DOHH2 (cell line): ENCODE measurements at regions not wholly inside any gene's neighbourhood (a gene's known extent, or its start where the extent isn't known, plus 50 kb on each side); places are given as distances from the start of the nearest gene placed in this dataset.

Source experiments
- H3F3A ChIP-seq: fragments of 200-600 bp; sonication (generic), shearing (Covaris generic); 2 replicates; pipeline ENCODE4 v1.6.0; 2016; ENCODE audit warnings: antibody characterized with exemption, mild to moderate bottlenecking; ENCODE audit not compliant: control insufficient read depth, insufficient read depth
- H3K27ac ChIP-seq: fragments of 200-600 bp; sonication (generic); 2 replicates; pipeline ENCODE4 v1.5.1; 2014; ENCODE audit warnings: low read depth, mild to moderate bottlenecking, low read length, moderate library complexity
- H3K27me3 ChIP-seq: fragments of 200-600 bp; sonication (generic); 2 replicates; pipeline ENCODE4 v1.6.1; 2014; ENCODE audit warnings: mild to moderate bottlenecking, low read length, mixed read lengths; ENCODE audit not compliant: control insufficient read depth
- H3K36me3 ChIP-seq: fragments of 200-600 bp; sonication (generic); 2 replicates; pipeline ENCODE4 v1.6.1; 2014; ENCODE audit warnings: mild to moderate bottlenecking, low read length, moderate library complexity, mixed read lengths; ENCODE audit not compliant: control insufficient read depth
- H3K4me1 ChIP-seq: fragments of 200-600 bp; sonication (generic); 2 replicates; pipeline ENCODE4 v1.6.1; 2014; ENCODE audit warnings: mild to moderate bottlenecking, low read length, mixed read lengths; ENCODE audit not compliant: control insufficient read depth
- H3K4me2 ChIP-seq: fragments of 200-600 bp; sonication (generic); 2 replicates; pipeline ENCODE4 v1.6.0; 2014; ENCODE audit warnings: mild to moderate bottlenecking, low read length, moderate library complexity
- H3K4me3 ChIP-seq: fragments of 200-600 bp; sonication (generic); 2 replicates; pipeline ENCODE4 v1.5.1; 2014; ENCODE audit warnings: mild to moderate bottlenecking, low read length, mixed read lengths
- H3K79me2 ChIP-seq: fragments of 200-600 bp; sonication (generic); 2 replicates; pipeline ENCODE4 v1.6.1; 2014; ENCODE audit warnings: mild to moderate bottlenecking, low read length, mixed read lengths; ENCODE audit not compliant: control insufficient read depth
- H3K9me2 ChIP-seq: fragments of 200-600 bp; sonication (generic); replicated peaks from 2 replicates; pipeline ENCODE4 v1.6.1; 2014; ENCODE audit warnings: mild to moderate bottlenecking, low read length, mixed read lengths; ENCODE audit not compliant: control insufficient read depth
- H3K9me3 ChIP-seq: fragments of 200-600 bp; sonication (generic); 2 replicates; pipeline ENCODE4 v1.6.1; 2014; ENCODE audit warnings: antibody characterized with exemption, low read length, mixed read lengths; ENCODE audit not compliant: control insufficient read depth, insufficient read depth
- H4K20me1 ChIP-seq: fragments of 200-600 bp; sonication (generic); 2 replicates; pipeline ENCODE4 v1.6.0; 2014; ENCODE audit warnings: low read depth, mild to moderate bottlenecking, antibody characterized with exemption, low read length, moderate library complexity; ENCODE audit not compliant: control insufficient read depth, insufficient read depth
- EZH2phosphoT487 ChIP-seq: fragments of 200-600 bp; sonication (generic); IDR thresholded peaks from 2 replicates; pipeline ENCODE4 v1.6.1; 2017; ENCODE audit warnings: borderline replicate concordance, mild to moderate bottlenecking, antibody characterized with exemption, low read length, moderate library complexity, mixed read lengths
- TF ChIP-seq, protein P1 (sequence below): fragments of 200-600 bp; sonication (generic); IDR thresholded peaks from one replicate; pipeline ENCODE4 v1.5.1; 2014; ENCODE audit warnings: antibody characterized with exemption, mild to moderate bottlenecking, low read depth, low read length; ENCODE audit not compliant: poor library complexity, severe bottlenecking

DNA sequence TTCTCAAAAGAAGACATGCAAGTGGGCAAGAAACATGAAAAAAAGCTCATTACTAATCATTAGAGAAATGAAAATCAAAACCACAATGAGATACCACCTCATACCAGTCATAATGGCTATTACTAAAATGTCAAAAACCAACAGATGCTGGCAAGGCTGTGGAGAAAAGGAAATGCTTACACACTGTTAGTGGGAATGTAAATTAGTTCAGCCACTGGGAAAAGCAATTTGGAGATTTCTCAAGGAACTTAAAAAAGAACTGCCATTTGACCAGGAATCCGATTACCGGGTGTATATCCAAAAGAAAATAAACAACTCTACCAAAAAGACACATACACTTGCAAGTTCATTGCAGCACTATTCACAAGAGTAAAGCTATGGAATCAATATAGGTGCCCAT lies 595.4 kb upstream of the RIOK2 start:
- Histone ChIP-seq H3K4me3 (no peak overlapping the region), H3K9me2 (no peaks in the 10 kb centered on the region; the same call in 1 of the 2 replicates), H3K27ac (no peak overlapping the region), H3K4me2 (no peak overlapping the region), H3K79me2 (no peaks in the 10 kb centered on the region), H3K27me3 (no peaks in the 10 kb centered on the region), H4K20me1 (no peaks in the 10 kb centered on the region), H3K36me3 (no peaks in the 10 kb centered on the region), H3K4me1 (no peaks in the 10 kb centered on the region), H3K9me3 (no peaks in the 10 kb centered on the region), H3F3A (no peaks in the 10 kb centered on the region)
- TF ChIP-seq EZH2phosphoT487, result no peak
- TF ChIP-seq, protein P1, sequence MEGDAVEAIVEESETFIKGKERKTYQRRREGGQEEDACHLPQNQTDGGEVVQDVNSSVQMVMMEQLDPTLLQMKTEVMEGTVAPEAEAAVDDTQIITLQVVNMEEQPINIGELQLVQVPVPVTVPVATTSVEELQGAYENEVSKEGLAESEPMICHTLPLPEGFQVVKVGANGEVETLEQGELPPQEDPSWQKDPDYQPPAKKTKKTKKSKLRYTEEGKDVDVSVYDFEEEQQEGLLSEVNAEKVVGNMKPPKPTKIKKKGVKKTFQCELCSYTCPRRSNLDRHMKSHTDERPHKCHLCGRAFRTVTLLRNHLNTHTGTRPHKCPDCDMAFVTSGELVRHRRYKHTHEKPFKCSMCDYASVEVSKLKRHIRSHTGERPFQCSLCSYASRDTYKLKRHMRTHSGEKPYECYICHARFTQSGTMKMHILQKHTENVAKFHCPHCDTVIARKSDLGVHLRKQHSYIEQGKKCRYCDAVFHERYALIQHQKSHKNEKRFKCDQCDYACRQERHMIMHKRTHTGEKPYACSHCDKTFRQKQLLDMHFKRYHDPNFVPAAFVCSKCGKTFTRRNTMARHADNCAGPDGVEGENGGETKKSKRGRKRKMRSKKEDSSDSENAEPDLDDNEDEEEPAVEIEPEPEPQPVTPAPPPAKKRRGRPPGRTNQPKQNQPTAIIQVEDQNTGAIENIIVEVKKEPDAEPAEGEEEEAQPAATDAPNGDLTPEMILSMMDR, result no peak

DNA sequence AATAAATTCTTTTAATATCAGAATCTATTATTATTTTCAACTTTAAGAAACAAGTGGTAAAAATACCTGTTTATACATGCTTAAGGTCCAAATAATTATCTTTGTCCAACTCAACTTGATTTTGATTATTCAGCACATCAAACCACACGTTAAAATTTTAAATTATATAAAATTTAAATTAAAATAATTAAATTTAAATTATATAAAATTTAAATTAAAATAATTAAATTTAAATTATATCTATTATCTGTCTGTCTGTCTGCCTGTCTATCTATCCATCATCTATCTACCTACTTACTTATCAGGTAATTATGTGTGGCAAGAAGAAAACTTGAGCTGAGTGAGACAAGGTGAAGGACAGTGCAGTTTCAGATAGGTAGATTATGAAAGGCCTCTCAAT lies 605.3 kb upstream of the RIOK2 start:
- H3K4me3 ChIP-seq, result no peak overlapping the region
- TF ChIP-seq, protein P1, result no peak
- TF ChIP-seq EZH2phosphoT487, result no peak
- H3K4me1 ChIP-seq, result no peaks in the 10 kb centered on the region
- no peaks in the 10 kb centered on the region for H3K9me2 ChIP-seq
- H3F3A ChIP-seq, result no peaks in the 10 kb centered on the region
- H3K4me2 ChIP-seq, result no peak overlapping the region
- H3K9me3 ChIP-seq, result no peaks in the 10 kb centered on the region
- no peaks in the 10 kb centered on the region for H3K79me2 ChIP-seq
- no peaks in the 10 kb centered on the region for H3K27me3 ChIP-seq
- H3K36me3 ChIP-seq, result no peaks in the 10 kb centered on the region
- no peaks in the 10 kb centered on the region for H4K20me1 ChIP-seq
- H3K27ac ChIP-seq, result no peak overlapping the region

DNA sequence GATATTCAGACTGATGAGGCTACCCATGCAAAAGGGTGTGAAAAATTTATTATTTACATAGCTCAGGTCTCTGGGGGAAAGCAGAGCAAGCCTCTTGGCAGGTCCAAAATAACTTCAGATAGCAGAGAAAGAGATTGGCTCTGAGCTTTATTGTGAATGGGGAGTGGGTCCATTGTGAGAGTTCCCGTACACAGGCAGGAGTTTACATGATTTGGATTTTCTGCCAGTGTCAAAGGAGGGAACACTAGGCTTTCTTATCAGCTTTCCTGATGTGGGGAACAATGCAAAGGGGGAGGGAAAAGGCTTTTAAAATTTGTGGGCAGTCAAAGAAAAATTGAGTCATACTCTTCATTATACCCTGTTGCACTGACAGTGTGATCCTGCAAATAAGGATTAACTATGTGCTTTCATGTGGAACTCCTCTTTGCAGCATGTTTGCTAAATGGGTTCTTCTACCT lies 615.0 kb upstream of the RIOK2 start:
- Histone ChIP-seq H3K27me3 (no peaks in the 10 kb centered on the region), H3K9me3 (no peaks in the 10 kb centered on the region), H3F3A (no peaks in the 10 kb centered on the region), H3K4me3 (no peak overlapping the region), H3K36me3 (no peaks in the 10 kb centered on the region), H3K9me2 (no peaks in the 10 kb centered on the region), H3K4me1 (no peaks in the 10 kb centered on the region), H3K4me2 (no peak overlapping the region), H3K27ac (no peak overlapping the region), H4K20me1 (no peaks in the 10 kb centered on the region), H3K79me2 (no peaks in the 10 kb centered on the region)
- TF ChIP-seq, protein P1, result no peak
- no peak for TF ChIP-seq EZH2phosphoT487
